Panc1 (cell line): ENCODE measurements at regions not wholly inside any gene's neighbourhood (a gene's known extent, or its start where the extent isn't known, plus 50 kb on each side); places are given as distances from the start of the nearest gene placed in this dataset.

ENCODE experiments used
- ATAC-seq: fragments of 200-7000 bp; cut with Tn5 transposase; 2 replicates; pipeline ENCODE4 v1.9.1; 2020; ENCODE audit warnings: mild to moderate bottlenecking, moderate library complexity
- BruUV-seq: library from RNA; stranded (reverse); fragments of 400-500 nt; replicated peaks from 2 replicates; lab custom pipeline; 2021; lab: Mats Ljungman, UMichigan
- CTCF ChIA-PET: fragments of 300-600 bp; sonication (Branson Sonifier 250); formaldehyde crosslinking; loops from one replicate; lab custom pipeline; 2022; ENCODE audit warnings: antibody characterized with exemption; lab: Charles Lee
- POLR2A ChIA-PET: fragments of 300-600 bp; sonication (Branson Sonifier 250); formaldehyde crosslinking; loops from one replicate; lab custom pipeline; 2022; ENCODE audit warnings: antibody characterized with exemption; lab: Charles Lee
- DNase-seq: peaks from one replicate; pipeline ENCODE4 v3.0.0-alpha.2; 2010; ENCODE audit warnings: low read depth, low spot score
- H3K27ac ChIP-seq: 2 replicates; pipeline ENCODE4 v1.5.1; 2011; ENCODE audit warnings: mild to moderate bottlenecking, low read length, inconsistent platforms
- H3K27me3 ChIP-seq: fragments of 200-500 bp; sonication (Bioruptor generic); 2 replicates; pipeline ENCODE4 v1.6.0; 2014; ENCODE audit warnings: low read length, inconsistent platforms; ENCODE audit not compliant: control insufficient read depth, insufficient read depth
- H3K36me3 ChIP-seq: fragments of 200-500 bp; sonication (Bioruptor generic); 2 replicates; pipeline ENCODE4 v1.5.1; 2014; ENCODE audit warnings: inconsistent platforms, mild to moderate bottlenecking, low read length, moderate library complexity; ENCODE audit not compliant: control insufficient read depth, insufficient read depth
- H3K4me1 ChIP-seq: 2 replicates; pipeline ENCODE4 v1.5.1; 2011; ENCODE audit warnings: inconsistent platforms, mild to moderate bottlenecking, low read length, moderate library complexity; ENCODE audit not compliant: control insufficient read depth, insufficient read depth
- H3K4me3 ChIP-seq, 2 experiments: 2 replicates each; pipeline ENCODE4 v1.5.1; 2011 to 2012; ENCODE audit warnings: low read depth in 2 of 2, low read length in 2 of 2, mild to moderate bottlenecking in 2 of 2, inconsistent platforms in 1 of 2, moderate library complexity in 1 of 2
- H3K9me3 ChIP-seq: fragments of 200-500 bp; sonication (Bioruptor generic); 2 replicates; pipeline ENCODE4 v1.5.1; 2014; ENCODE audit warnings: low read depth, mild to moderate bottlenecking, inconsistent platforms, low read length, moderate library complexity; ENCODE audit not compliant: control insufficient read depth, insufficient read depth
- CTCF ChIP-seq: fragments of 450-650 bp; IDR thresholded peaks from 2 replicates; pipeline ENCODE4 v1.5.1; 2017; ENCODE audit warnings: mild to moderate bottlenecking
- POLR2AphosphoS5 ChIP-seq: IDR thresholded peaks from 2 replicates; pipeline ENCODE4 v1.6.1; 2012; ENCODE audit warnings: mild to moderate bottlenecking, low read depth, low read length, moderate library complexity
- REST ChIP-seq, 2 experiments: IDR thresholded peaks; 2 replicates each; pipeline ENCODE4 v1.6.1; 2011 to 2012; ENCODE audit warnings: low read depth in 2 of 2, control low read depth in 1 of 2, low read length in 1 of 2, mild to moderate bottlenecking in 1 of 2, moderate library complexity in 1 of 2; ENCODE audit not compliant: insufficient read depth in 1 of 2
- SIN3A ChIP-seq: IDR thresholded peaks from 2 replicates; pipeline ENCODE4 v1.6.1; 2012; ENCODE audit warnings: low read depth, mild to moderate bottlenecking, low read length, moderate library complexity, borderline replicate concordance; ENCODE audit not compliant: insufficient read depth
- TCF7L2 ChIP-seq: IDR thresholded peaks from 2 replicates; pipeline ENCODE4 v1.6.1; 2011; ENCODE audit warnings: mild to moderate bottlenecking, low read depth, low read length, inconsistent platforms
- in situ Hi-C: cut with HindIII; loops from 2 replicates; pipeline ENCODE4 v1.10.0; 2016; ENCODE audit warnings: low sequenced_read_pairs, low pct_unique_long_range_greater_than_20kb
- intact Hi-C: fragments of 100-400 bp; cut with micrococcal nuclease; formaldehyde crosslinking; loops from one replicate; pipeline ENCODE4 v1.10.0; 2022; ENCODE audit not compliant: unreplicated experiment

- ChIA-PET CTCF (no interaction called here), POLR2A (no interaction called here)
- Histone ChIP-seq H3K27me3 (no peaks in the 10 kb centered on the region), H3K36me3 (no peaks in the 10 kb centered on the region), H3K9me3 (no peaks in the 10 kb centered on the region), H3K4me3 (no peak overlapping the region), H3K27ac (no peak overlapping the region), H3K4me1 (no peaks in the 10 kb centered on the region)
- DNase-seq (no peak), ATAC-seq (no peak)
- TF ChIP-seq REST (IDR thresholded peaks at IDR 0.05; ENCODE audit: insufficient read depth in 1 of 2, low read depth in 2 of 2, low read length in 1 of 2) (no peak), POLR2AphosphoS5 (no peak), SIN3A (no peak), TCF7L2 (no peak), CTCF (no peak)
- BruUV-seq, result no TSS peak
- intact Hi-C loops, result no loop called here
- in situ Hi-C loops, result no loop called here
Observed at GRCh38 chr7:94240902-94241301, 153.8 kb upstream of the COL1A2 start.

DNA sequence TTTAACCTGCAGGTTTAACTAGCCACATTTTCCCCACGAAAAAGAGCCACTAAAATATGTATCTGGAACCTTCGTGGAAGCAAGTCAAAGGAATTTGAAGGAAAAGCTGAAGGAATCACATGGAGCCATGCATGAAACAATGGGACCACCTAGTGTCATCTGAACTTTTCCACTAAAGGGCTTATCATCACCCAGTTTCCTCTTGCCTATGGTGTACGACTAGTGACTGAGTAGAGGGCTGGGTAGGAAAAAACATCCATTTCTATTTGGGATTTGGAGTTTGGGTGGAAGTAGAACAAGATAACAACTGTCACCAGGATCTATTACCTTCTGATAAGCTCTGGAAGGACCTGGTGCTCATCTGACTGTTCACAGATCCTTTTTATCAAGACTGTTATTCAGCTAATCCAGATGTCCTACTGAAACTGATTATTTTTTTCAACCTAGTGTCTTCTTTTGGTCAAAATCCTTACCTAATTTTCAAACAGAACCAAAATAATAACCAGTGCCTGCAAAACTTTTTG lies 153.2 kb upstream of the COL1A2 start:
- intact Hi-C loops, result no loop called here
- H3K9me3 ChIP-seq, result no peaks in the 10 kb centered on the region
- no peaks in the 10 kb centered on the region for H3K36me3 ChIP-seq
- DNase-seq (no peak), ATAC-seq (no peak)
- H3K4me3 ChIP-seq, result no peak overlapping the region
- ChIA-PET POLR2A (no interaction called here), CTCF (no interaction called here)
- no peaks in the 10 kb centered on the region for H3K4me1 ChIP-seq
- no TSS peak for BruUV-seq
- in situ Hi-C loops, result no loop called here
- H3K27me3 ChIP-seq, result no peaks in the 10 kb centered on the region
- no peak for TF ChIP-seq REST (IDR thresholded peaks at IDR 0.05; ENCODE audit: insufficient read depth in 1 of 2, low read depth in 2 of 2, low read length in 1 of 2)
- H3K27ac ChIP-seq, result no peak overlapping the region
